ES-I3 (cell line): ENCODE measurements at regions not wholly inside any gene's neighbourhood (a gene's known extent, or its start where the extent isn't known, plus 50 kb on each side); places are given as distances from the start of the nearest gene placed in this dataset.

Experiments
- H3K36me3 ChIP-seq: 2 replicates; pipeline ENCODE4 v1.6.1; 2013; ENCODE audit warnings: mild to moderate bottlenecking, low read length, control low read depth, moderate library complexity; ENCODE audit not compliant: insufficient read depth
- H3K4me1 ChIP-seq: 2 replicates; pipeline ENCODE4 v1.6.1; 2013; ENCODE audit warnings: mild to moderate bottlenecking, control low read depth, low read length; ENCODE audit not compliant: insufficient read depth
- H3K9ac ChIP-seq: 2 replicates; pipeline ENCODE4 v1.6.1; 2013; ENCODE audit warnings: low read depth, mild to moderate bottlenecking, low read length, moderate library complexity
- H3K9me3 ChIP-seq: 2 replicates; pipeline ENCODE4 v1.6.1; 2013; ENCODE audit warnings: mild to moderate bottlenecking, low read length, moderate library complexity; ENCODE audit not compliant: control insufficient read depth, insufficient read depth

DNA sequence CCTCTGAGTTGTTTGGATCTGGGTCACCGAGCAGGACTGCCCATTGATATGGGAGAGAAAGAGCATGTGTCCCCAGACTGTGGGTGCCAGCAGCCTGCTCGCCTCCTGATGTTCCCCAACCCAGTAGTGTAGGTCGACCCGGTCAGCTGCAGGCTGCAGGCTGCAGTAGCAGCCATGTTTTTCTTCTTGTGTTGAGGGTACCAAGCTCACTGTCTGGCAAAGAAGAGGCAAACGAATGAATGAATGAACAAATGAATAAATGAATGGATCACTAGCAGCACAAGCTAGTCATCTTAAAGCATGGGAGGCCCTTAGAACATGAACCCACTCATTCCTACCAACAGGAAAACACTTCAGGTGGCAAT lies 293.2 kb downstream of the SOX9 start:
- H3K9me3 ChIP-seq = peaks cover 16% of the 10 kb centered on the region
- H3K4me1 ChIP-seq = peaks cover 12% of the 10 kb centered on the region; the same call in 1 of the 2 replicates
- H3K9ac ChIP-seq = no peak overlapping the region

DNA sequence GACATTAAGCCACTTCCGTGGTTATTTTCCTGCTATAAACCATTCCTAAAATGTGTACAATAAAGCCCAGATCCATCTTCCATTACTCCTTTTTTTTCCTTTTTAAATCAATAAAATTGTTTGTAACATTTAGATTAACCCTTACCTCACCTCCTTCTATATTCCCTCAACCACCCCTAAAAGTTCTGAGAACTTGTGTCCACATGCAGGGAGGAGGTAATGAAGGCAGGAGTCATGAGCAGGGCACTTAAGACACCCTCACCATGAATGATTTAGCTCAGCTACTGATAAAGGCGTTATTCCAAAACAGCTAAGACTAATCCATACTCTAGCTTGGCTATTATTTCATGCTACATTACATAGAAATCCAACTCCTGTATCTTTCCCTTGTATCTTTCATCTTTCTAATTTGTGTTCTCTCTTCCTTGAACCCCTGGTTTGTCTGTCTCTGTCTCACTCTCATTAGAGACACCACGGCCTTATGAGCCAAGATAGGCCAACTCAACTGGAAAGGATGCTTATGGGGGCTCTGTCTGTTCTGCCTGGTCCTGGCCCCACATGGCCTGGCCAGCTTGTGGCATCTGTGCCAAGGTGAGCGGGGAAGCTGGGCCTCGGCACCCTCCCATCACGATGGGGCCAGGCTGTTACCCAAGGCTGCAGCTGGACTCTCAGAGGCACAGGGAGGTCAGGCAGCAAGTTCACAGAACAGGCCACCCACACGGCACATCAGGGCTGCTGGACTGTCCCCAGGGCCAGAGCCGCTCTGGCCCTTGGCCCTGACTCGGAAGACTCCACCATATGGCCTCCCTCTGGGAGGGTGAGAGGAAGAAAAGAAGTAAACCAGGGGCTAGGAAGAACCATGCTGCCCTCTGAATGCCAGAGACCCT lies 294.4 kb downstream of the SOX9 start:
- peaks cover 12% of the 10 kb centered on the region; the same call in 1 of the 2 replicates for H3K4me1 ChIP-seq
- no peaks in the 10 kb centered on the region for H3K36me3 ChIP-seq
- peaks cover 16% of the 10 kb centered on the region for H3K9me3 ChIP-seq
- no peak overlapping the region for H3K9ac ChIP-seq

More for the DNA sequence above, 293.2 kb downstream of the SOX9 start:
- H3K36me3 ChIP-seq = no peaks in the 10 kb centered on the region

DNA sequence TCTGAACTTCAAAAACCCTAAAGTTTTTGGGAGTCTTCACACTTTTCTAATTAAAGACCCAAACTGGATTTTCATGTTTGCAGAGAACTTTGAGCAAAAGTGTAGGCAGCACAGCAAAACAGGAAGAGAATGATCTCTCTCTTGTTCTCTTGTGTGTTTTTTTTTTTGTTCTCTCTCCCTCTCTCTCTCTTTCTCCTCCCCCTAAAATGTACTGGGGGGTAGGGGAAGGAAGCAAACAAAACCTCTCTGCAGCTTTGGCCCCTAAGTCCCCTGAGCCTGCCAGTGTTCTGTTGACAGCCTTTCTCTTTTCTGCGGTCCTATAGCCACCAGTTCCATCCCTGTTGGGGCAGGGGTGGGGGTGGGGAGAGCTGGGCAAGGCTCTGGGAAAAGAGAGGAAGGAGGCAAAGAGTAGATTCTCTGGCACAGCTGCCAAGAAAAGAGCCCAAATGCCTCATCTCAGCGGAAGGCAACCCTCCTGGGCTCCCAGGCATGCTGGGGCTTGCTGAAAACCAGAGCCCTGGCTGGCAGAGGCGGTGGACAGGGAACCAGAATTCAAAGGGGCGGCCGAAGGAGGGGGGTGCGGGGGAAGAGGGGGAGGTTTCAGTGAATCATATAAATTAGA lies 295.3 kb downstream of the SOX9 start:
- Histone ChIP-seq H3K9ac (no peak overlapping the region), H3K36me3 (no peaks in the 10 kb centered on the region), H3K9me3 (peaks cover 16% of the 10 kb centered on the region), H3K4me1 (peaks cover 19% of the 10 kb centered on the region; the same call in 1 of the 2 replicates)

DNA sequence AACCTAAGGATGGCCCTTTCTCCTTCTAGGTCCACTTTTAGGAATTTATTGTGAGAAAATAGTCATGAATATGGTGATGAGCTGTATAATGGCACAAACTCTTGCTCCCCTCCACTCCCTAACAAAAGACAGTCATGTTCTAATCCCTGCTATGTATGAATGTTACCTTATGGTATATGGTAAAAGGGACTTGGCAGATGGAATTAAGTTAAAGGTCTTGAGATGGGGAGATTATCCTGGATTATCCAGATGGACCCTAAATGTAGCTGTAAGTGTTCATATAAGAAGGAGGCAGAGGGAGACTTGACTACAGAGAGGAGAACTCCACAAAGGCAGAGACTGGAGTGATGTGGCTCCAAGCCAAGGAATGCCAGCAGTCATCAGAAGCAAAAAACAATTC lies 296.1 kb downstream of the SOX9 start:
- H3K9ac ChIP-seq = no peak overlapping the region
- H3K36me3 ChIP-seq = no peaks in the 10 kb centered on the region
- H3K9me3 ChIP-seq = peaks cover 16% of the 10 kb centered on the region
- H3K4me1 ChIP-seq = peaks cover 21% of the 10 kb centered on the region; the same call in 1 of the 2 replicates

DNA sequence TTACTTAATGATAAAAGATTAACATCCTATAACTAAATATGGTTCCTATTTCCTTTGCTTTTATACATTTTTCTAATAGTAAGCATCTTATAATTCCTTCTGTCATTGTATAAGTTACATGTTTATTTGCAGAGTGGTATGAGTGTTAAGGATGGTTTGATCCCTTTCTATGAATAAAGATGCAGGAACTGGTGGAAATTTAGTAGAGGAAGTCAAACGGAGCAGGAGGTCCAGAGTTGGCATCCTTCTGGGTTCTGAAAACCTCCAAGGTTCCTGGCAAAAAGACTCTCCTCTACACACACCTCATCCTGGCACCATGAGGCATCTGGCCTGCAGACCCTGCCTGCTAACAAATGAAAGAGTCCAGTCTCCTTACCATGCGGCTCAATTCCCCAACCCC lies 296.8 kb downstream of the SOX9 start:
- Histone ChIP-seq H3K9me3 (peaks cover 16% of the 10 kb centered on the region), H3K4me1 (peaks cover 25% of the 10 kb centered on the region), H3K36me3 (no peaks in the 10 kb centered on the region), H3K9ac (no peak overlapping the region)

DNA sequence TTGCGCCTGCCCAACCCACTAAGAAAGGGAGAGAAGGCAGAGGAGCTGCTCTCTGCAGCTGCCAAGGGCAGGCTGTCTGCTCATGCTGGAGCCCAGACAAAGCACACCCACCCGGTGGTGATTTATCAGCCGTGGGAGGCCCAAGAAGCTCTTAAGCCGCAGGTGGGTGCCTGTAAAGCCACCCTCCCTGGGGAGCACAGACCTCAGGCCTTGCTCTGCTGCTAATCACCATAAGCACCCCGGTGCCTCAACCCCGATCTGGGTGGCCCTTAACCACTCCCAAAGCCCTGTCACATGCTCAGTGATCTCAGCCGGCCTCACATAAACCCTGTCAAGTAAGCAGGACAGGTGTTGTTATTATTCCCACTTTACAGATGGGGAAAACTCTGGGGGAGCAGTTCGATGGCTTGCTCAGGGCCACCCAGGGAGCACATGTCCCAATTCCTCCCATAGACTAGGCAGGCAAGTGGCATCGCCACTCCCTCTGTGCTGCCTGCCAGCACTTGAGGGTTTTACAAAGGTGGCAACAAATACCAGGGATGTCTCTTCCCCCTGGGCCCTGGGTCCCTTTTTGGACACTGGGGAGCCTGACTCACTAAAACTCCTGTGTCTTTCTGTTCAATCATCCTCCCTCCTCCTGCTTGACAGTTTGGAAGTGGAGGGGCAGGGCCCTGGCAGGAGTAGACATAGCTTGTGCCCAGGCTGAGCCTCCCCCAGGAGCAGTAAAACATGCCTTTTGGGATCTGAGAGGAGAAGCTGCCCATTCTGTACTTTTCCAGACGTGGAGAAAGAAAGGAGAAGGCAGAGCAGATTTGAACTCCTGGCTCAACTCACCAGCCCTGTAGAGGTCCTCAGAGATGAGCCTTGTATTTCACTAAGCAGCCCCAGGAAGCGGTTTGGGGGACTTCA lies 299.3 kb downstream of the SOX9 start:
- Histone ChIP-seq H3K4me1 (peaks cover 28% of the 10 kb centered on the region), H3K9me3 (peaks cover 16% of the 10 kb centered on the region), H3K9ac (no peak overlapping the region), H3K36me3 (no peaks in the 10 kb centered on the region)

DNA sequence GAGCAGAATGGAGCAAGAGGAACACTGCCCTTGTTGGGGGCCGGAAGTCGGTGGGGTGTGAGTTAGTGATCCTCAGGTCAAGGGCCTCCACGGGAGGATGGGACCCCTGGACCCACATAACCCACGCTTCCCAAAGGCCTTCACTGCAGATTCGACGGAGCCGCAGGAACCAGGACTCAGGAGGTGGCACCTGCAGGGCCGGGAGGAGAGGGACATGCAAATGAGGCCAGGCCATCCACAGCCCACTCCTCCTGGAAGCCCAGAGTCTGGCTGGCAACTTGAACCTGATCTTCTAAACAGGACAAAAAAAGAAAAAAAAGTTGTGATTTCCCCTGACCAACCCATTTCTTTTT lies 299.9 kb downstream of the SOX9 start:
- no peaks in the 10 kb centered on the region for H3K36me3 ChIP-seq
- peaks cover 16% of the 10 kb centered on the region for H3K9me3 ChIP-seq
- no peak overlapping the region for H3K9ac ChIP-seq
- peaks cover 26% of the 10 kb centered on the region for H3K4me1 ChIP-seq

DNA sequence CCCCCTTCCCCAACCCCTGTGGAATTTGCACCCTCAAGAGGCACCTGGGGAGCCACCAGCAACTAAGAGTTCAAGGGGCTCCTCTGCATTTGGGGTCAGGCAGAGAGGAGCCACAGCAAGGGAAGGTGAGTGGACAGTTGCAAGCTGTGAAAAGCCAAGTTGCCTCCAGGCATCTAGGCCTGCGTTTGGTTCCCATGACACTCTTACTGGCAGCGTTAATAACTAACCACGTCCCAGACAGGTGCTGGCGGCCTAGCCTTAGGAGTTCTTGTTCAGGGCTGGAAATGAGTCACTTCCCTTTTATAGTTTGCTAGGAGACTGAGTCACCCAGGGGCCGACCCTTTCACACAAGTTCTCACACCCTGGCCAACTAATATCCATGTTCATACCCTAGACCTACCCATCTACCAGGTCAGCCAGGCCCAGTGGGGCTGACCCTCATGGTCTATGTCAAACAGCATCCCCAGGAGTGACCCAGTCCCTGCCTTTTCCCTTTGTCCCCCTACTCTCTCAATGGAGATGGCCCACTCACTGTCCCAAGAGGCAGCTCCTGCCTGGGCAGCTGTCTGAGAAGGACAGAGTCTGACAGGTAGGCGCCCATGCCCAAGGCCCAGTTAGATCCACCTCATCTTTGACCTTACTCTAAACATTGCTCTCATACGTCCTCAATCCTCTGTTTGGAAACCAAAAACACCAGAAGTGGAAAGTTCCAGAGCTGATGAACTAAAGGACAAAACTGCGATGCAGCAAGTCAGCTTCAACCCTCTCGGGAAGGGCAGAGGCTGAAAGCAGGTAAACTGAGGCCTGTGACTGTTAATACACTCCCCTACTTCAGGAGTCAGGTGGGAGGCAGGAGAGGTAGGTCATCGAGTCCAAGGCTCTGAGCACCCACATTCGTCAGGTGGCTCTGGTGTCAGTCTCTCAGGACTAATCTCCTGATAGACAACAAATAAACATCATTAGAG lies 300.6 kb downstream of the SOX9 start:
- H3K4me1 ChIP-seq = peaks cover 22% of the 10 kb centered on the region
- H3K9ac ChIP-seq = no peak overlapping the region

DNA sequence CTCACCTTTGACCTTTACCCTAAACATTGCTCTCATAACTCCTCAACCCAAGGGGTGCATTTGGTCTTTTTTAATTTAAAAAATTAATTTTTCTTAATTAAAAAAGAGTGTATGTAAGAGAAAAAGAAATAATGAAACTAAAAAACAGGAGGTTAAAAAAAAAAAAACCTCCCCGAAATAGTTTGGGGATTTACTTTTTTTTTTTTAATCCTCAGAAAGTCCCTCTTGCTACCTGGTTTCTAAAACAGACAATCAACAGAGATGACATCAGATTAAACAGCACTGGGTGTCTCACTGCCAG lies 301.3 kb downstream of the SOX9 start:
- Histone ChIP-seq H3K9me3 (peaks cover 10% of the 10 kb centered on the region), H3K9ac (no peak overlapping the region), H3K4me1 (peaks cover 22% of the 10 kb centered on the region), H3K36me3 (no peaks in the 10 kb centered on the region)

More for the DNA sequence above, 300.6 kb downstream of the SOX9 start:
- H3K9me3 ChIP-seq = peaks cover 16% of the 10 kb centered on the region
- H3K36me3 ChIP-seq = no peaks in the 10 kb centered on the region

DNA sequence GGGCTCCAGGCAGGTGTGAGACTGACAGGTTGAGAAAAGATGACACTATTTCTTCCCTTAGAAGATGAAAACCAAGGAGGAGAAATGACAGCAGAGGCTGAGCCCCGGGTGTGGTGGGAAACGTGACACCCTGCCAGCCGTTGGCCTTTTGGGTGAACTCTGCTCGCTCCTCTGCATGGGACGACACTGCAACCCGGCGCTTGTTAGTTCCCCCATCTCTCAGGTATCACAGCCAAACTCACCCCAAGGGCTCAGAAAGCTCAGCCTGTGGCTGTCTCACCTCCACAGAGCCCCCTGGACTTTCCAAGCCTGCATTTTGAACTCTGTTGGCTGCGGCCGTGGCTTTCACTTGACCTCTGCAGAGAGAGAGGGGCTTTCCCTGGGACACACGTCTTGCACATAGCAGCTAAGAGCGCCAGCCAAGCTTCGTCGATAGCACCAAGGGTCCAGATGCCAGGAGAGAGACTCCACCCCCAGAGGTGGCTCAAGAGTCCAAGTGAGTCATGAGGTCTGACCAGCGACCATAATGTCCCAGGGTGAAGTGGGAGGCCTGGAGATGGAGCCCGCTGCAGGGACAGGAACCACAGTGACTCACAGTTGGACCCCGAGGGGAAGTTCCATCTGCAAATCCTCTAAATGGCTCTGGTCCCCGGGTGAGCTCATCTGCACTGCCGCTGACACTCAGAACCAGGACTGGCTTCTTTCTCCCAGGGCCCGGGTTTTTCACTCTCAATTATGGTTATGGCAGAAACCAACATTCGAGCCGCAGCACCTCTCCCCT lies 301.9 kb downstream of the SOX9 start:
- Histone ChIP-seq H3K4me1 (peaks cover 22% of the 10 kb centered on the region), H3K36me3 (no peaks in the 10 kb centered on the region), H3K9me3 (peaks cover 6% of the 10 kb centered on the region), H3K9ac (no peak overlapping the region)

DNA sequence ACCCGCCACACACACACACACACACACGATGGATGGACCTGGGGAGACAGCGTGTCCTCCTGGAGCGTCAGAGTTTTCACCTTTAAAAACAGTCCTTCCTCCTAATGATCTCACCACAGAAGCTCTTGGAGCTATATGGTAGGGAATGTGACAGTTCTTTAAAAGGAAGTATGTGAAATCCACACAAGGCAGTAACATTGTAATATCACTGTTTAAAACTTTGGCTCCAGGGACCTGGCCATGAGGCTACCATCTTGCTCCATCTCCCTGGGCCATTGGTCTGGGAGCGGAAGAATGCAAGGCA lies 302.4 kb downstream of the SOX9 start:
- Histone ChIP-seq H3K36me3 (no peaks in the 10 kb centered on the region), H3K9me3 (peaks cover under 1% of the 10 kb centered on the region; the same call in 1 of the 2 replicates), H3K4me1 (peaks cover 22% of the 10 kb centered on the region), H3K9ac (no peak overlapping the region)

DNA sequence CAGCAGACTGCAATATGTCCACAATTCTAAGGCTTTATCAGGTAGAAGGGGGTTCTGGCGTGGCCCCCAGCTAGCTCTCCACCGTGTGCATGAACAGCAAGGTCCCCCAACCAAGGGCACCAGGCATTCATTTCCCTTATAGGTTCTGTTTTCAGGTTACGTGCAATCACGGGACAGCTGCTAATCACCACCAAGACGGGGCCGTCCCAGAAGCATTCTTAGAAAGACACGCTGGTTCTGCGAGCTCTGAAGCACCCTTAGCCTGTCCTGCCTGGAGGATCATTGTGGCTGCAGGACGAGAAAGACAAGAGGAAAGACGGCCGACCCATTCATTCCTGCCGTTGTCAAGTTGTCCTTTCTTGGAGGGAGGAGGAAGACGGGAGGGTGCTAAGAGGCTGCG lies 302.9 kb downstream of the SOX9 start:
- H3K4me1 ChIP-seq = peaks cover 22% of the 10 kb centered on the region
- no peak overlapping the region for H3K9ac ChIP-seq
- H3K9me3 ChIP-seq = no peaks in the 10 kb centered on the region
- no peaks in the 10 kb centered on the region for H3K36me3 ChIP-seq

DNA sequence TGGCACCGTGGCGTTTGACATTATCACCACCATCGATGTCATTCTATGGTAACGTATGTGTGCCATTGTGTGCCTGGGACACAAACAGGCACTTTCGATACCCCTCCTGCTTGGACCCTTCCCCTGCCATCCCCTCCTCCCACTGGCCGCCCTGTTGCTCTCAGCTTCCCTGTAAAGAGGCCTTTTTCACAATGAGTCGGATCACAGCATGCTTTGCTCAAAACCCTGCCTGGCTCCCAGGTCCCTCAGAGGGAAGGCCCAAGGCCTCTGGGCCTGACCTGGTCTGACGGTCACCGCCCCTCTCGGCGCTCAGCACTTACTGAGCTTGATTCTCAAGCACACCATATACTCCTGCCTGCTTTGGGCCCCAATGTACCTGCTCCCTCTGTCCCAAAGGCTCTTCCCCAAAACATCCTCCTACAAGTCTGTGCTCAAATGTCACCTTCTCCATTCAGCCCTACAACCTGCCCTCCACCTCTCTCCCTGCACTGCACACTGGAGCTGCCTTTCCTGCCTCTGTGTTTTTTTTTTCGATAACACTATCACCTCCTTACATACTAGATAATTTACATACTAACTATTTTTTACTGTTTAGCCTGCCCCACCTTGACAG lies 303.8 kb downstream of the SOX9 start:
- Histone ChIP-seq H3K9me3 (no peaks in the 10 kb centered on the region), H3K9ac (no peak overlapping the region), H3K4me1 (peaks cover 22% of the 10 kb centered on the region), H3K36me3 (no peaks in the 10 kb centered on the region)
